Amniotic stem cell (primary cell): ENCODE measurements at regions not wholly inside any gene's neighbourhood (a gene's known extent, or its start where the extent isn't known, plus 50 kb on each side); places are given as distances from the start of the nearest gene placed in this dataset.

Experiments used
- DNase-seq: peaks from one replicate; lab custom pipeline; 2025; lab: John Stamatoyannopoulos, UW

- no peak for DNase-seq
These were observed 112.8 kb upstream of the LPP start for GRCh38 chr3:188041193-188041592.

- DNase-seq = no peak
These were observed 112.1 kb upstream of the LPP start for GRCh38 chr3:188041895-188042294.

GRCh38 chr3:188042466-188042865 is 111.5 kb upstream of the LPP start:
- DNase-seq = no peak

GRCh38 chr3:188043891-188044290 is 110.1 kb upstream of the LPP start:
- DNase-seq = no peak

GRCh38 chr3:188046561-188047211 is 107.3 kb upstream of the LPP start:
- DNase-seq = no peak

- DNase-seq = no peak
These were observed 106.4 kb upstream of the LPP start for GRCh38 chr3:188047536-188047935.

GRCh38 chr3:188049606-188050530 is 104.1 kb upstream of the LPP start:
- DNase-seq = no peak

- DNase-seq = no peak
These were observed 102.2 kb upstream of the LPP start for GRCh38 chr3:188051801-188052168.

GRCh38 chr3:188052169-188053035 is 101.6 kb upstream of the LPP start:
- no peak for DNase-seq

GRCh38 chr3:188053036-188053340 is 101.0 kb upstream of the LPP start:
- no peak for DNase-seq

GRCh38 chr3:188053710-188054380 is 100.1 kb upstream of the LPP start:
- no peak for DNase-seq

- no peak for DNase-seq
These were observed 99.4 kb upstream of the LPP start for GRCh38 chr3:188054541-188054940.

GRCh38 chr3:188055388-188055787 is 98.6 kb upstream of the LPP start:
- DNase-seq = no peak

- no peak for DNase-seq
These were observed 96.8 kb upstream of the LPP start for GRCh38 chr3:188057124-188057523.

- DNase-seq = no peak
These were observed 95.3 kb upstream of the LPP start for GRCh38 chr3:188058569-188059184.

GRCh38 chr3:188059351-188059750 is 94.6 kb upstream of the LPP start:
- DNase-seq = no peak

- no peak for DNase-seq
These were observed 93.6 kb upstream of the LPP start for GRCh38 chr3:188060264-188060835.

- no peak for DNase-seq
These were observed 93.0 kb upstream of the LPP start for GRCh38 chr3:188060840-188061544.

GRCh38 chr3:188062216-188062615 is 91.7 kb upstream of the LPP start:
- no peak for DNase-seq

GRCh38 chr3:188064831-188065493 is 89.0 kb upstream of the LPP start:
- no peak for DNase-seq
